ENCODE measurements at regions not wholly inside any gene's neighbourhood (a gene's known extent, or its start where the extent isn't known, plus 50 kb on each side); places are given as distances from the start of the nearest gene placed in this dataset.
A peak's percentile ranks its signal among the peaks of the same experiment; 100 is the strongest.
"Not testable (repeated sequence)": the region's sequence is repeated elsewhere in the genome, so short reads cannot be mapped to it uniquely, and the experiment has no call there.

- DNase-seq (ENCODE audit: low read depth), result no peak
Measured at GRCh38 chr1:55775007-55775406, 559.8 kb upstream of the USP24 start.

GRCh38 chr1:55774446-55774845 is 559.3 kb upstream of the USP24 start:
- no peak for DNase-seq (ENCODE audit: low read depth)

- DNase-seq (ENCODE audit: low read depth), result no peak
Measured at GRCh38 chr1:55773211-55773940, 558.2 kb upstream of the USP24 start.

GRCh38 chr1:55768327-55768952 is 553.3 kb upstream of the USP24 start:
- DNase-seq (ENCODE audit: low read depth), result no peak

GRCh38 chr1:55767171-55767570 is 552.0 kb upstream of the USP24 start:
- DNase-seq (ENCODE audit: low read depth), result no peak

GRCh38 chr1:55765505-55765904 is 550.3 kb upstream of the USP24 start:
- DNase-seq (ENCODE audit: low read depth), result not testable (repeated sequence)

GRCh38 chr1:55751776-55752175 is 536.6 kb upstream of the USP24 start:
- no peak for DNase-seq (ENCODE audit: low read depth)

- no peak for DNase-seq (ENCODE audit: low read depth)
Measured at GRCh38 chr1:55750628-55750995, 535.4 kb upstream of the USP24 start.

GRCh38 chr1:55749975-55750627 is 534.9 kb upstream of the USP24 start:
- DNase-seq (ENCODE audit: low read depth), result no peak

- no peak for DNase-seq (ENCODE audit: low read depth)
Measured at GRCh38 chr1:55747408-55747841, 532.3 kb upstream of the USP24 start.

GRCh38 chr1:55746710-55747109 is 531.5 kb upstream of the USP24 start:
- DNase-seq (ENCODE audit: low read depth), result no peak

GRCh38 chr1:55741516-55741915 is 526.4 kb upstream of the USP24 start:
- DNase-seq (ENCODE audit: low read depth), result no peak

- peak; percentile 28 for DNase-seq (ENCODE audit: low read depth)
Measured at GRCh38 chr1:55735106-55735505, 519.9 kb upstream of the USP24 start.

GRCh38 chr1:55726994-55727393 is 511.8 kb upstream of the USP24 start:
- peak; percentile 64 for DNase-seq (ENCODE audit: low read depth)

- DNase-seq (ENCODE audit: low read depth), result peak; percentile 47
Measured at GRCh38 chr1:55725378-55725777, 510.2 kb upstream of the USP24 start.

GRCh38 chr1:55724551-55725325 is 509.6 kb upstream of the USP24 start:
- DNase-seq (ENCODE audit: low read depth), result peak; percentile 87

GRCh38 chr1:55723001-55723400 is 507.8 kb upstream of the USP24 start:
- no peak for DNase-seq (ENCODE audit: low read depth)

- no peak for DNase-seq (ENCODE audit: low read depth)
Measured at GRCh38 chr1:55720261-55720660, 505.1 kb upstream of the USP24 start.

GRCh38 chr1:55718758-55719671 is 503.9 kb upstream of the USP24 start:
- DNase-seq (ENCODE audit: low read depth), result peak; percentile 99

- peak; percentile 48 for DNase-seq (ENCODE audit: low read depth)
Measured at GRCh38 chr1:55717111-55717510, 501.9 kb upstream of the USP24 start.

GRCh38 chr1:55716610-55717009 is 501.4 kb upstream of the USP24 start:
- DNase-seq (ENCODE audit: low read depth), result peak; percentile 47

Data from ELR (cell line).